ENCODE measurements at regions not wholly inside any gene's neighbourhood (a gene's known extent, or its start where the extent isn't known, plus 50 kb on each side); places are given as distances from the start of the nearest gene placed in this dataset.

DNA sequence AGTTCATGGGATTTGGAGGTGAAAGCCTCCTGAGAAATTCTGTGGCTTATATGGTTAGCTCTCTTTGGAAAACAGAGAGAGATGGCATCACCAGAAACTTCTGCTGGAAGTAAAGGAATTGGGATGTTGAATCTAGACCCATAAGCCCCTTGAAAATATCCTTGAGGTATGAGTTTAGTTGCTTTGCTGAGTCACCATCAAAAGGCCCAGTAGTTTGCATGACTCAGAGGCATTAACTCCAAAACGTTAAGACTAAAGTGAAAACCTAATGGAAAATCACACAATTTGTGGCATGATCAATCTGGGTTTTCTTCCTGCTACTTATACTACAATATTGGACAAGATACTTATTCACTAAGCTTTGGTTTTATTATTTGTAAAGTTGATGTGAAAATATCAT is 349.2 kb upstream of the SALL1 start:
- peak; percentile 47 for DNase-seq (ENCODE audit: low read depth)

- DNase-seq (ENCODE audit: low read depth), result no peak
These were observed 346.6 kb upstream of the SALL1 start for GRCh38 chr16:51497541-51498211.

GRCh38 chr16:51490866-51491265 is 339.8 kb upstream of the SALL1 start:
- DNase-seq (ENCODE audit: low read depth), result no peak

- DNase-seq (ENCODE audit: low read depth), result no peak
These were observed 336.8 kb upstream of the SALL1 start for GRCh38 chr16:51487880-51488279.

DNA sequence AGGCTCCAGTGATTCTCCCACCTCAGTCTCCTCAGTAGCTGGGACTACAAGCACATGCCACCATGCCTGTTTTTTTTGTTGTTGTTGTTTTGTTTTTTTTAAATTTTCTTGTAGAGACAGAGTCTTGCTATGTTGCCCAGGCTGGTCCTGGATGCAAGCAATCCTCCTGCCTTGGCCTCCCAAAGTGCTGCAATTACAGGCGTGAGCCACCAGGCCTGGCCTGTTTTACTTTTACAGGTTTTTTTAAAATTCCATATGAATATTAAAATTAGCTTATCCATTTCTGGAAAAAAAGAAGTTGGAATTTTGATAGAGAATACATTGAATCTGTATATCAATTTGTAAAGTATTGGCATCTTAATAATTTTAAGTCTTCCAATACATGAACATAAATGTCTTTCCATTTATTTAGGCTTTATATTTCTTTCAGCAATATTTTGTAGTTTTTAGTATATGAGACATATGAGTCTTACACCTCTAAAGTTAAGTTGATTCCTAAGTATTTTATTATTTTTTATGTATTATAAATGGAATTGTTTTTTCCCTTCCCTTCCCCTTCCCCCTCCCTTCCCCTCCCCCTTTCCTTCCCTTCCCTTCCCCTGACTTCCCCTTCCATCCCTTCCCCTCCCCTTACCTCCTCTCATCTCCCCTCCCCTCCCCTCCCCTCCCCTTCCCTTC is 323.5 kb upstream of the SALL1 start:
- no peak for DNase-seq (ENCODE audit: low read depth)

DNA sequence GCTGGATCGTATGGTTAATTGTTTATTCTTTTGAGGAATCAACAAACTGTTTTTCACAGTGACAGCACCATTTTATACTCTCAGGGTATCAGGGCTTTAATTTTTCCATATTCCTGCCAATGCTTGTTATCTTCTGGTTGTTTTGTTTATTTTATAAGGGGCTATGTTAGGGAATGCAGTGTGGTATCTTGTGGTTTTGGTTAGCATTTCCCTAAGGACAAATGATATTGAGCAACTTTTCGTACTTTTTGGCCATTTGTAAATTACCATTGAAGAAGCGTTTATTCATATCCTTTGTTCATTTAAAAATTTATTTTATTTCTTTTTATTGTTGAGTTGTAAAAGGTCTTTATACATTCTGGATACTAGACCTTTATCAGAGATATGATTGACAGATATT is 322.0 kb upstream of the SALL1 start:
- DNase-seq (ENCODE audit: low read depth), result no peak

GRCh38 chr16:51470492-51470891 is 319.4 kb upstream of the SALL1 start:
- DNase-seq (ENCODE audit: low read depth), result no peak

DNA sequence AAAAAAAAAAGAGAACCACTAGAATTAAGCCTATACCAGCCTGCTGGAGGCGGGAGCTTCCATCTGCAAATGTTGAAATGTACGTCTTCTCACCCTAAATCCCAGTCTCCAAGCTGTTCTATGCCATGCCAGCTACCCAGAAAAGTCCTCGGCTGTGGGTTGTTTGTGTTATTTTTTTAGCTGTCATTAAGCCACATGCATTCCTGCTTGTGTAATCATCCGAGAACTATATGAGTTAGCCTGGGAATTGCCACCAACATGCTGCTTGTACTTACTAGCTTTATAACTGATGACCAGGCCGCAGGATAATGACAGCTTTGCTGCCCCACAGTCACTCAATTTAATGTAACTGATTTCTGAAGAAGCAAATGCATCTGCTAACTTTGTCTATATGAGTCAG is 313.9 kb upstream of the SALL1 start:
- DNase-seq (ENCODE audit: low read depth), result peak; percentile 37

- DNase-seq (ENCODE audit: low read depth), result no peak
These were observed 310.2 kb upstream of the SALL1 start for GRCh38 chr16:51461255-51461654.

DNA sequence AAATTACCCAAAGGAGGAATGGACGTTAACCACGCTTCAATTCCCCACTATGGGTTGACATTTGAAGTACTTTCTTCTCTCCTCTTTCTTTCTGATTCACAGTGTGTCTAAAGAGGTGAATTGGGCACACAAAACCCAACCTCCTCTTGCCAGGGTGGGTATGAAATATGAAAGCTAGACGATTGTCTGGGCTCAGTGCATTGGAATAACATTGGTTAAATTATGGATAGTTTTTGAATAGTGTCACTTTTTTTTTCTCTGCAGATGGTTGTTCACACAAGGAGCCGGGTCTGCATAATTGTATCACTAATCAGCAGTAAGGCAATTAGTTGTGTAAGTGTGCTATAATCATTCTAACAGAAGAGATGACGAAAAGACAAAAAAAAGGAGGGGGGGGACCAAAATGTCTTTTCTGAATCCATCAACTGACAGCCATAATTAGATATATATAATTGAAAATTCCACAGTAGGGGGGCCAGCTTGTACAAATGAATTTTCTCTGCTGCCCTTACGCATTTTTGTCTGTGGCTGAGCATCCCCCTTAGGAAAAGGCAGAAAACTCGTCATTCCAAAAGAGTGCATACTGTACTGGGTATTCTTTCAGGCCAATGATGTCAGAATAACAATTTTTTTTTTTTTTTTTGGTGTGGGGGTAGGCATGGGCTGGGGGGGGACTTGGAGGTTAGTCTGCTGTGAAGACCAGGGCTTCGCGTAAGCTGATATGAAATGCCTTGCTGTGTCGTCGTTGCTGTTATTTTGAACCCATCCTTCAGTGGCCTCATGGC is 307.5 kb upstream of the SALL1 start:
- no peak for DNase-seq (ENCODE audit: low read depth)

- DNase-seq (ENCODE audit: low read depth), result no peak
These were observed 306.7 kb upstream of the SALL1 start for GRCh38 chr16:51457775-51458174.

DNA sequence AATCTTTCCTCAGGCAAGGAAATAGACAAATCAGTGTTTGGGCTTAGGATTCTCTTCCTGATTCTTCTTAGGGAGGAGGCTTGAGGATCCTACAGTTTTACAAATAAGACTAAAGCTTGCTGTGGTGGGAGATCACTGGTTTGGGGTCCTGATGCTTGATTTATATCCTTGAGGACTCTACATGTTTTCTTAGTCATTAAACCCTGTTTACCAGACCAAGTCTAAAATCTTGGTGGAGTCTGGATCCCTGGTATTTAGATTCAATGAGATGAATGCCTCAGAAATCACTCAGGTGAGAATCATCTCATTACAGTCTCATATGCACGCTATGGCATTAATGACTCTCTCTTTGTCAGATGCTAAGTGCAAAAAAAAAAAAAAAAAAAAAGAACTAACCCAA is 304.3 kb upstream of the SALL1 start:
- DNase-seq (ENCODE audit: low read depth), result no peak

DNA sequence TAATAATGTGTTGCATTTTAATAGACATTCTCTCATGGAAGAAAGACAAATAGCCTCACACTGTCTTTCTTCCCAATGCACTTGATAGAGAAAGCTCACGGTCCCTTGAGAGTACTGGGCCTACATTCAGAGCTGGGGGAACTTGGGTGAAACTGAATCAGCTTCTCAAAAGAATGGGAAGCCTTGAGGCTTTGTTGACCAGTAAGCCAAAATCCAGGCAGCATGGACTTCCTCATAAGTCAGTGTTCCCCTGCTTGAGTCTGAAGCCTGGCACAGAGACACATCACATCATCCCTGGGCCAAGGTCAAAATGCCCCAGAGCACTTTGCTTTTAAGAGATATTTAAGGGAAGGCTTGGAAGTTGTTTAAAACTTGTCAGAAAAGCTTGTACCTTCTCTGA is 302.2 kb upstream of the SALL1 start:
- no peak for DNase-seq (ENCODE audit: low read depth)

GRCh38 chr16:51450909-51451308 is 299.8 kb upstream of the SALL1 start:
- no peak for DNase-seq (ENCODE audit: low read depth)

DNA sequence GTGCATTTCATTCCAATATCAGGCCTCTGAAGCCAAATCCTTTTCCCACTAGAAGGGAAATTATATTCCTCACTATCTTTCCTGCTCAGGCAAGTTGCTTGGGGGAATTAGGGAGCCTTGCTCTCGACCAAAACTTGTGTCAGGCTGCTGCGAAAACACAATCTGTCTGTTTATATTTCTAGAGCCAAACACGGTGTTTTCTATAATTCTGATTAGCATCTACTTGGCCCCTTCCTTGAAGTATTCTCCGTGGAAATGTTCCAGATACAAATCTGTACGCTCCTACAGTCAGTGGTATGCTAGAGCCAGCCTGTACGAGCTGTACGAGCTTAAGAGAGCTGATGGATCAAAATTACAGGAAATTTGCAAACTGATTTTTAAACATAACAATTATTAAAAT is 299.3 kb upstream of the SALL1 start:
- DNase-seq (ENCODE audit: low read depth), result no peak

DNA sequence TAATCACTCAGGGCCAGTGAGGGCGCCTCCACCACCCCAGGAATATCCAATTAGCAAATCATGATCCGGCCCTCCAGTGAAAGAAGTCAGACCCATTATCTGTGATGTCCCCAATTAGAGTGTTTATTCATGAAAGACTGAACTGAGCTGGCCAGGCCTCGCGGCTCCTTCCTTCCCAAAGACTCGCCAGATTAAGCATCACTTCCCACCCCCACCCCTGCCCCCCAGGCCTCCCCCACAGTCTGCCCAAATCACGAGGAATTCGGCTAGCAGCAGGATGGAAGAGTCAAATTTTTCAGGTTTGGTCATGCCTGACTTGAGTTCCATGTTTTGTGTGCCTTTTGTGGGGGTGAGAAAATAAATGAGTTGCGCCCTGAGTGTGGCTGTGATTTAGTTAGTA is 298.4 kb upstream of the SALL1 start:
- no peak for DNase-seq (ENCODE audit: low read depth)

DNA sequence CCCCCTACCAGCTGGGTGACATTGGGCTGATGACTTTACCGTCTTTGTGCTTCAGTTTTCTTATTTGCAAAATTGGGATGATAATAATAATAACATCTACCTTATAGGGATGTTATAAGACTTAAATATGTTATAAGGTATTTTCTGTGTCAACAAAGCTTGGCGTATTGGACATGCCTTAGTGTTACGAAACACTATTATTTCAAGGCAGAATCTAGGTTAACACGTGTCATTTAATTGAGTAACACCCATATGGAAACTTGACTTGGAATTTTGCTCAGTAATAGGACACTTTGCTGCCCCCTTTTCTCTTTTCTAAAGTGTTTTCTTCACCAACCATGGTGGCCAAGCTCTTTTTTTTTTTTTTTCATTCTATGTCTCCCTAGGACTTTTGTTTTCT is 294.2 kb upstream of the SALL1 start:
- DNase-seq (ENCODE audit: low read depth), result no peak

GRCh38 chr16:51443934-51444333 is 292.9 kb upstream of the SALL1 start:
- DNase-seq (ENCODE audit: low read depth), result no peak

DNA sequence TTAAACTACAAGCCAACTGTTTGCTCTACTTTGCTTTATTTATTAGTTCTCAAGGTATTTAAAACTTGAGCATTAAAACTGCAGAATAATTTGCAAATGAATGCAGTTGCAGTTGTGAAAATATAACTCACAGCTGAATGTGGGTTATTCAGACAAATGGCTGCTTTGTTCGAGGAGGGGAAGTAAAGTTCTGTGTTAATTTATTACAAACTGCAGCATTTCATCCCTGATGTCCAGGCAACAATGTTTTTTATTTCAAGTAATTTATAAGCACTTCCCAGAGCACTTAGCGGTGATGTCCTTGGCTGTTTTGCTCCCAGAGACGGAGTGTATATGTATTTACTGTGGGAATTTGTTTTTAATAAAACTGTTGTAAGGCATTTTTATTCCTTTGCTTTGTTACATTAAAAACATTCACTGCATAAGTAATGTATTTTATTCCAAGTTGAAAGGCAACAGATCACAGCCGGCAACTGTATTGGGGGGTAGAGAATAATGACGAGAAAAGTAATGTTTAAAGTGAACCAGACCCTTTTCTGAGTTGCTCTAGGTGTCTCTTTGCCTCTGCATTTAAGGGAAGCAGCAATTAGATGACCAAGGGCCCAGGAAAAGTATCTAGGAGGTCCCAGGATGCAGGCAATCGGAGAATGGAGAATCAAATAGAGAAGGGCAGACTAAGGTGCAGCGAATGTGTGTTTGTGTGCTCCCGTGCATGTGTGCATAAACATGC is 291.2 kb upstream of the SALL1 start:
- DNase-seq (ENCODE audit: low read depth), result no peak

DNA sequence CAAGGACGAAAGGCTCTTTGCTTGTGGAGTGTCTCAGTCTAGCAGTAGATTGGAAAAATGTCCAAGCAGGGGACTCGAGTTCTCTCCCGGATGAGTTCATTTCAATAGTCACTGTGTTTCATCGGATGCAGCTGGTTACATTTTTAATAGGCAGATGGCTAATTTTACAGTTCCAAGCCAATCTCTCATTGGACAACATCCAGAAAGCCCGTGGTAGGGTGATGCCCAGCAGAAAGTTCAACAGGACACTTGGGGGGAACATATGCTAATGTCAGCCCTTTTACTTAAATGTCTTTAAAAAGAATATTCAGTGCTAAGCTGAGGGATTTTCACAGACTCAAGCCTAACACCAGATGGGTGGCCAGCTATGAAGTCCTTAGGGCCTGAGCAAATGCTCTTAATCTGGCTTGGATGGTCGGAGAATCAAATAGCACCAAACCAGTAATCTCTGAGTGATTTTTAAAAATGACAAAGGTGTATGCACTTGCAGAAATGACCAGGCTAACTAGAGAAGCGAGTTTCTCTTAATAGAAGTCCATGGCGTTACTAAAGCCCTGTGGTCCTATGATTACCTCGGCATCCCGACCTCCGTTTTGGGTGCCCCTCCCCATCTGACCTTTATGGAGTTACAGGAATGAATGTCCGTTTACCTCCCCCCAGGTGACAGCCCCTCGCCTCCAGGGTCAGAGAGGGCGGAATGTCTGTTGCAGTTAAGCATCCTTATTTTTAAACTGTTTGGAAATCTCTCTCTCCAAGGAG is 289.2 kb upstream of the SALL1 start:
- DNase-seq (ENCODE audit: low read depth), result no peak

DNA sequence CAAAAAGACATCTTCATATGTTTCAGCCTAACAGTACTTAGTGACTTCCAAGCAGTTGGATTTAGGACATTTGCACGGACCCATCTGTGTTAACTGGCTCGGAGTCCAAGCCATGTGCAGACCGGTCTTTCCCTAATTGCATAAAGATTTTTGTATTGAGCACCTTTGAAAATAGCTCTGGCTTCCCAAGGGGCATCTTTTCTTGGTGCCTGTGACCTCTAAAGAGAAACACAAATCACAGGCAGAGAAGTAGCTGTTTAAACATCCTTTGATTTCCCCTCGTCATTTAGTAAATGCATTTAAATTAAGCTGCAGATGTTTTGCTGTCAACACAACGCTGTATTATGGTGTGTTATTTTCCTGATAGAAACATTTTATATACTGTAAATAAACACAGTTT is 288.2 kb upstream of the SALL1 start:
- DNase-seq (ENCODE audit: low read depth), result no peak

Data from HT1080 (cell line).